H9 (cell line): ENCODE measurements at regions not wholly inside any gene's neighbourhood (a gene's known extent, or its start where the extent isn't known, plus 50 kb on each side); places are given as distances from the start of the nearest gene placed in this dataset.

Source experiments
- DNase-seq: peaks from one replicate; pipeline ENCODE4 v3.0.0-alpha.2; 2017
- H2AFZ ChIP-seq: one replicate; pipeline ENCODE4 v1.6.1; 2013; ENCODE audit warnings: mild to moderate bottlenecking, low read length, control low read depth, moderate library complexity
- H2AK5ac ChIP-seq: 2 replicates; pipeline ENCODE4 v1.6.1; 2013; ENCODE audit warnings: low read length, control low read depth, mixed read lengths; ENCODE audit not compliant: insufficient read length
- H2BK120ac ChIP-seq: one replicate; pipeline ENCODE4 v1.6.1; 2013; ENCODE audit warnings: low read depth, mild to moderate bottlenecking, low read length, control low read depth, inconsistent platforms; ENCODE audit not compliant: poor library complexity, severe bottlenecking
- H2BK12ac ChIP-seq: 2 replicates; pipeline ENCODE4 v1.6.1; 2013; ENCODE audit warnings: low read length, control low read depth, mixed read lengths, low read depth; ENCODE audit not compliant: insufficient read length
- H2BK15ac ChIP-seq: 2 replicates; pipeline ENCODE4 v1.6.1; 2013; ENCODE audit warnings: low read depth, low read length, control low read depth
- H2BK20ac ChIP-seq: one replicate; pipeline ENCODE4 v1.6.1; 2013; ENCODE audit warnings: low read depth, mild to moderate bottlenecking, low read length, control low read depth, inconsistent platforms; ENCODE audit not compliant: poor library complexity, severe bottlenecking
- H2BK5ac ChIP-seq: 2 replicates; pipeline ENCODE4 v1.6.1; 2013; ENCODE audit warnings: low read length, control low read depth, mixed read lengths; ENCODE audit not compliant: insufficient read length
- H3K14ac ChIP-seq: 2 replicates; pipeline ENCODE4 v1.6.1; 2013; ENCODE audit warnings: low read length, control low read depth; ENCODE audit not compliant: insufficient read depth
- H3K18ac ChIP-seq: 2 replicates; pipeline ENCODE4 v1.6.1; 2013; ENCODE audit warnings: low read depth, mild to moderate bottlenecking, mixed read lengths, low read length, control low read depth; ENCODE audit not compliant: insufficient read length
- H3K23ac ChIP-seq: 2 replicates; pipeline ENCODE4 v1.6.1; 2013; ENCODE audit warnings: low read length, control low read depth, mixed read lengths, low read depth; ENCODE audit not compliant: insufficient read length
- H3K23me2 ChIP-seq: 2 replicates; pipeline ENCODE4 v1.6.1; 2013; ENCODE audit warnings: low read depth, mild to moderate bottlenecking, mixed read lengths, low read length, control low read depth; ENCODE audit not compliant: insufficient read length, poor library complexity, severe bottlenecking
- H3K27ac ChIP-seq: 2 replicates; pipeline ENCODE4 v1.5.1; 2013; ENCODE audit warnings: low read length, control low read depth, mixed read lengths, low read depth; ENCODE audit not compliant: insufficient read length
- H3K27me3 ChIP-seq: 2 replicates; pipeline ENCODE4 v1.6.1; 2013; ENCODE audit warnings: low read length, control low read depth, inconsistent platforms; ENCODE audit not compliant: insufficient read depth
- H3K4ac ChIP-seq: 2 replicates; pipeline ENCODE4 v1.6.1; 2013; ENCODE audit warnings: low read depth, mild to moderate bottlenecking, control low read depth, inconsistent platforms, low read length, moderate library complexity
- H3K4me1 ChIP-seq: 2 replicates; pipeline ENCODE4 v1.6.1; 2013; ENCODE audit warnings: low read length, control low read depth, inconsistent platforms; ENCODE audit not compliant: insufficient read depth
- H3K4me2 ChIP-seq: 2 replicates; pipeline ENCODE4 v1.6.1; 2013; ENCODE audit warnings: low read length, control low read depth, mixed read lengths; ENCODE audit not compliant: insufficient read length, insufficient read depth
- H3K56ac ChIP-seq: 2 replicates; pipeline ENCODE4 v1.6.1; 2013; ENCODE audit warnings: low read depth, mild to moderate bottlenecking, mixed read lengths, low read length, control low read depth; ENCODE audit not compliant: insufficient read length
- H3K79me1 ChIP-seq: 2 replicates; pipeline ENCODE4 v1.6.1; 2013; ENCODE audit warnings: low read depth, mild to moderate bottlenecking, moderate library complexity, low read length, control low read depth, inconsistent platforms; ENCODE audit not compliant: insufficient read depth, poor library complexity, severe bottlenecking
- H3K79me2 ChIP-seq: 2 replicates; pipeline ENCODE4 v1.6.1; 2013; ENCODE audit warnings: low read length, control low read depth, inconsistent platforms; ENCODE audit not compliant: insufficient read depth
- H3K9ac ChIP-seq: 2 replicates; pipeline ENCODE4 v1.6.1; 2013; ENCODE audit warnings: low read length, control low read depth, mixed read lengths; ENCODE audit not compliant: insufficient read length; ENCODE audit errors: extremely low read depth
- H3K9me3 ChIP-seq: one replicate; pipeline ENCODE4 v1.6.1; 2013; ENCODE audit warnings: low read depth, low read length, inconsistent platforms; ENCODE audit not compliant: control insufficient read depth
- H3T11ph ChIP-seq: one replicate; pipeline ENCODE4 v1.6.1; 2013; ENCODE audit warnings: mild to moderate bottlenecking, low read length, control low read depth, inconsistent platforms
- H4K20me1 ChIP-seq: one replicate; pipeline ENCODE4 v1.6.1; 2013; ENCODE audit not compliant: control insufficient read depth, insufficient read length, insufficient read depth
- H4K5ac ChIP-seq: 2 replicates; pipeline ENCODE4 v1.6.1; 2013; ENCODE audit warnings: low read depth, mild to moderate bottlenecking, mixed read lengths, low read length, control low read depth; ENCODE audit not compliant: insufficient read length
- H4K8ac ChIP-seq: replicated peaks from 2 replicates; pipeline ENCODE4 v1.6.1; 2013; ENCODE audit warnings: low read length, control low read depth, mixed read lengths, low read depth; ENCODE audit not compliant: insufficient read length
- H4K91ac ChIP-seq: 2 replicates; pipeline ENCODE4 v1.6.1; 2013; ENCODE audit warnings: low read depth, mild to moderate bottlenecking, moderate library complexity, mixed read lengths, low read length, control low read depth; ENCODE audit not compliant: insufficient read length
- H3K27ac Mint-ChIP-seq, 3 experiments: 2 replicates in 2 of 3; 3 replicates in 1 of 3; pipeline ENCODE4 v1.8.0; 2020 to 2021; ENCODE audit warnings: mixed read lengths in 3 of 3, mild to moderate bottlenecking in 1 of 3, moderate library complexity in 1 of 3
- H3K27me3 Mint-ChIP-seq: 2 replicates; pipeline ENCODE4 v1.8.0; 2021; ENCODE audit warnings: low read depth, mild to moderate bottlenecking, moderate library complexity, mixed read lengths
- H3K36me3 Mint-ChIP-seq, 3 experiments: 2 replicates in 2 of 3; 3 replicates in 1 of 3; pipeline ENCODE4 v1.8.0; 2020 to 2021; ENCODE audit warnings: low read depth in 3 of 3, mixed read lengths in 3 of 3; ENCODE audit not compliant: insufficient read depth in 1 of 3
- H3K4me1 Mint-ChIP-seq, 2 experiments: 2 replicates each; pipeline ENCODE4 v1.8.0; 2020; ENCODE audit warnings: mixed read lengths in 2 of 2
- H3K4me3 Mint-ChIP-seq, 2 experiments: 2 replicates in 1 of 2; 3 replicates in 1 of 2; pipeline ENCODE4 v1.8.0; 2020 to 2021; ENCODE audit warnings: mild to moderate bottlenecking in 2 of 2, mixed read lengths in 2 of 2, moderate library complexity in 1 of 2
- H3K9me3 Mint-ChIP-seq, 2 experiments: 2 replicates in 1 of 2; 3 replicates in 1 of 2; pipeline ENCODE4 v1.8.0; 2020; ENCODE audit warnings: mild to moderate bottlenecking in 2 of 2, mixed read lengths in 2 of 2, moderate library complexity in 1 of 2
- TF ChIP-seq, protein P1 (sequence below): fragments of 200-600 bp; sonication (generic); conservative IDR thresholded peaks from 3 replicates; pipeline ENCODE4 v1.8.0; 2021; ENCODE audit warnings: antibody characterized with exemption, mild to moderate bottlenecking

DNA sequence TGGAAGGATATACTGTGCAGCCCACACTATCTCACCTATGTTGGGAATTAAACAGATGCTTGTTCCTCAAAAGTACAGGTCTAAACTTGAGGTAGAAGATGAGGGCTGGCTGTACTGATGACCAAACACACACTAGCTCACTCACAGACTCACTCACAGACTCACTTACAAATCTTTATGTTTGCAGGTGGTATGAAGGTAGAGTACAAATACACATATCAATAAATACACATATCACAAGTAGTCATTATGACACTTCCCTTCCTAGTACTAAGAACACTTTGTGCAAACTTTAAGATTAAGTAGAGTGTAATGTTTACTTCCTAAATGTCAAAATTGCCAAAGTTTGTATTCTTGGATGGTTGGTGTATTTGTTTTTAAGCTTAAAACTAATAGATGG is 155.4 kb upstream of the KCNQ5 start:
- H3K27me3 Mint-ChIP-seq = no peaks in the 10 kb centered on the region
- no peaks in the 10 kb centered on the region for H3K4me1 Mint-ChIP-seq

More for the DNA sequence above, 155.4 kb upstream of the KCNQ5 start:
- H2BK15ac ChIP-seq = no peak overlapping the region
- H4K91ac ChIP-seq = no peak overlapping the region
- H3K27ac ChIP-seq = no peak overlapping the region
- no peak overlapping the region for H4K8ac ChIP-seq
- no peak overlapping the region for H3T11ph ChIP-seq
- H3K56ac ChIP-seq = no peak overlapping the region
- peak overlapping the region; percentile 72 for H4K5ac ChIP-seq
- no peak overlapping the region for H3K9ac ChIP-seq
- no peak overlapping the region for H3K18ac ChIP-seq
- Mint-ChIP-seq H3K36me3 (peaks cover 5 to 14% (median 6%) of the 10 kb centered on the region in 3 experiments; a peak in 5 of 7 replicates), H3K4me3 (no peak overlapping the region), H3K9me3 (peaks cover 12 to 18% of the 10 kb centered on the region in 2 experiments), H3K27ac (no peak overlapping the region)
- no peak overlapping the region for H2BK120ac ChIP-seq
- H2BK12ac ChIP-seq = no peak overlapping the region
- no peaks in the 10 kb centered on the region for H4K20me1 ChIP-seq
- no peak overlapping the region for H2AK5ac ChIP-seq
- no peaks in the 10 kb centered on the region for H3K27me3 ChIP-seq
- H2BK5ac ChIP-seq = no peak overlapping the region
- H3K4ac ChIP-seq = no peak overlapping the region
- H2AFZ ChIP-seq = no peak overlapping the region
- H3K9me3 ChIP-seq = no peaks in the 10 kb centered on the region
- H3K4me2 ChIP-seq = no peak overlapping the region
- TF ChIP-seq, protein P1, sequence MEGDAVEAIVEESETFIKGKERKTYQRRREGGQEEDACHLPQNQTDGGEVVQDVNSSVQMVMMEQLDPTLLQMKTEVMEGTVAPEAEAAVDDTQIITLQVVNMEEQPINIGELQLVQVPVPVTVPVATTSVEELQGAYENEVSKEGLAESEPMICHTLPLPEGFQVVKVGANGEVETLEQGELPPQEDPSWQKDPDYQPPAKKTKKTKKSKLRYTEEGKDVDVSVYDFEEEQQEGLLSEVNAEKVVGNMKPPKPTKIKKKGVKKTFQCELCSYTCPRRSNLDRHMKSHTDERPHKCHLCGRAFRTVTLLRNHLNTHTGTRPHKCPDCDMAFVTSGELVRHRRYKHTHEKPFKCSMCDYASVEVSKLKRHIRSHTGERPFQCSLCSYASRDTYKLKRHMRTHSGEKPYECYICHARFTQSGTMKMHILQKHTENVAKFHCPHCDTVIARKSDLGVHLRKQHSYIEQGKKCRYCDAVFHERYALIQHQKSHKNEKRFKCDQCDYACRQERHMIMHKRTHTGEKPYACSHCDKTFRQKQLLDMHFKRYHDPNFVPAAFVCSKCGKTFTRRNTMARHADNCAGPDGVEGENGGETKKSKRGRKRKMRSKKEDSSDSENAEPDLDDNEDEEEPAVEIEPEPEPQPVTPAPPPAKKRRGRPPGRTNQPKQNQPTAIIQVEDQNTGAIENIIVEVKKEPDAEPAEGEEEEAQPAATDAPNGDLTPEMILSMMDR = no peak
- H3K79me2 ChIP-seq = no peaks in the 10 kb centered on the region
- no peak for DNase-seq
- no peak overlapping the region for H3K14ac ChIP-seq
- H3K23me2 ChIP-seq = no peaks in the 10 kb centered on the region
- H2BK20ac ChIP-seq = no peak overlapping the region
- H3K23ac ChIP-seq = no peak overlapping the region
- H3K4me1 ChIP-seq = no peaks in the 10 kb centered on the region
- no peaks in the 10 kb centered on the region for H3K79me1 ChIP-seq
